C4-2B (cell line): ENCODE measurements at regions not wholly inside any gene's neighbourhood (a gene's known extent, or its start where the extent isn't known, plus 50 kb on each side); places are given as distances from the start of the nearest gene placed in this dataset.

Experiments used
- CTCF ChIP-seq: fragments of 450-650 bp; conservative IDR thresholded peaks from 2 replicates; pipeline ENCODE4 v1.5.1; 2017; ENCODE audit warnings: mild to moderate bottlenecking
- ZFX ChIP-seq: fragments of 450-650 bp; IDR thresholded peaks from 2 replicates; pipeline ENCODE4 v1.6.1; 2017

DNA sequence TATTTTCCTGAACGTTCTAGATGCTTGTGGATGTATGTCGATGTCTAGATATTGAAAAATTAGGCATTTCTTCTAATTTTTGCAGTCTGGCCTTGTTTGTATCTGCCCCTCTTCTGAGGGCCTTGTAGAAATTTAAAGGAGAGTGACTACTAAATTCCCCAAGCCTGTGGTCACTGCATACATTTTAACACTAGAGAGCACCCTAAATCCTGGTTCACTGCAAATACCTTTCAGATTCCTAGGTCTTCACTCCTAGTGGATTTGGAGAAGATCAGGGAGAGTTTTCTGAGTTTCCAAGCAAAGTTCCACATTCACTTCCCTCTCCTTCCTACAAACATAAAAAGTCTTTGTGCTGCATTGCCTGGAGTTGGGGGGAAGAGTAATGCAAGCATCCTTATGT lies 1272.5 kb downstream of the OLFM4 start:
- TF ChIP-seq CTCF (no peak), ZFX (no peak)
